BLaER1 (cell line): ENCODE measurements at regions not wholly inside any gene's neighbourhood (a gene's known extent, or its start where the extent isn't known, plus 50 kb on each side); places are given as distances from the start of the nearest gene placed in this dataset.

ENCODE experiments used
- H3K27ac ChIP-seq: shearing (Covaris generic); formaldehyde crosslinking; 2 replicates; pipeline ENCODE4 v1.8.1; 2022
- H3K27me3 ChIP-seq: shearing (Covaris generic); formaldehyde crosslinking; 2 replicates; pipeline ENCODE4 v1.8.1; 2022
- H3K36me3 ChIP-seq: shearing (Covaris generic); formaldehyde crosslinking; 2 replicates; pipeline ENCODE4 v1.8.1; 2022
- H3K4me1 ChIP-seq: shearing (Covaris generic); formaldehyde crosslinking; 2 replicates; pipeline ENCODE4 v1.8.1; 2022
- H3K4me2 ChIP-seq: shearing (Covaris generic); formaldehyde crosslinking; 2 replicates; pipeline ENCODE4 v1.8.1; 2022
- H3K4me3 ChIP-seq: shearing (Covaris generic); formaldehyde crosslinking; 2 replicates; pipeline ENCODE4 v1.8.1; 2022
- H3K9ac ChIP-seq: shearing (Covaris generic); formaldehyde crosslinking; 2 replicates; pipeline ENCODE4 v1.8.1; 2022
- H3K9me3 ChIP-seq: shearing (Covaris generic); formaldehyde crosslinking; 2 replicates; pipeline ENCODE4 v1.8.1; 2022
- H4K20me1 ChIP-seq: shearing (Covaris generic); formaldehyde crosslinking; 2 replicates; pipeline ENCODE4 v1.8.1; 2022
- Cebpa-rat ChIP-seq: shearing (Covaris generic); IDR thresholded peaks from 2 replicates; pipeline ENCODE4 v1.8.1; 2022

- Histone ChIP-seq H3K9me3 (peaks cover 17% of the 10 kb centered on the region), H3K27me3 (no peaks in the 10 kb centered on the region), H3K36me3 (no peaks in the 10 kb centered on the region), H4K20me1 (no peaks in the 10 kb centered on the region), H3K4me1 (peaks cover 53% of the 10 kb centered on the region), H3K9ac (no peak overlapping the region), H3K27ac (peak overlapping the region; percentile 35; the same call in 1 of the 2 replicates), H3K4me3 (no peak overlapping the region), H3K4me2 (peak overlapping the region; percentile 54)
- no peak for TF ChIP-seq Cebpa-rat
Measured at GRCh38 chr16:85415196-85416090, 197.7 kb upstream of the GSE1 start.

GRCh38 chr16:85416228-85417109, 196.7 kb upstream of the GSE1 start:
- Histone ChIP-seq H3K4me3 (no peak overlapping the region), H3K27ac (no peak overlapping the region), H3K4me1 (peaks cover 64% of the 10 kb centered on the region), H3K9me3 (peaks cover 17% of the 10 kb centered on the region), H4K20me1 (no peaks in the 10 kb centered on the region), H3K4me2 (peak overlapping the region; percentile 54), H3K36me3 (no peaks in the 10 kb centered on the region), H3K27me3 (no peaks in the 10 kb centered on the region), H3K9ac (no peak overlapping the region)
- TF ChIP-seq Cebpa-rat = no peak

GRCh38 chr16:85417156-85417860, 195.8 kb upstream of the GSE1 start:
- H4K20me1 ChIP-seq = no peaks in the 10 kb centered on the region
- H3K36me3 ChIP-seq = no peaks in the 10 kb centered on the region
- peaks cover 72% of the 10 kb centered on the region for H3K4me1 ChIP-seq
- 0 out of 2 replicates have a peak overlapping the region, but pooled peaks have one; percentile 0 for H3K9ac ChIP-seq
- H3K4me3 ChIP-seq = no peak overlapping the region
- H3K9me3 ChIP-seq = peaks cover 17% of the 10 kb centered on the region
- H3K27me3 ChIP-seq = no peaks in the 10 kb centered on the region
- no peak for TF ChIP-seq Cebpa-rat
- no peak overlapping the region; the same call in 1 of the 2 replicates for H3K27ac ChIP-seq
- peak overlapping the region; percentile 54 for H3K4me2 ChIP-seq

GRCh38 chr16:85418978-85419491, 194.1 kb upstream of the GSE1 start:
- Histone ChIP-seq H4K20me1 (no peaks in the 10 kb centered on the region), H3K4me2 (peak overlapping the region; percentile 54), H3K9me3 (peaks cover 2% of the 10 kb centered on the region), H3K4me3 (no peak overlapping the region), H3K27me3 (no peaks in the 10 kb centered on the region), H3K4me1 (peaks cover 83% of the 10 kb centered on the region), H3K9ac (no peak overlapping the region), H3K36me3 (no peaks in the 10 kb centered on the region), H3K27ac (0 out of 2 replicates have a peak overlapping the region, but pooled peaks have one; percentile 35)
- TF ChIP-seq Cebpa-rat = no peak

- Histone ChIP-seq H3K4me3 (no peak overlapping the region), H4K20me1 (no peaks in the 10 kb centered on the region), H3K27ac (peak overlapping the region; percentile 16; the same call in 1 of the 2 replicates), H3K4me1 (peaks cover 90% of the 10 kb centered on the region), H3K27me3 (no peaks in the 10 kb centered on the region), H3K9me3 (no peaks in the 10 kb centered on the region), H3K9ac (peak overlapping the region; percentile 55), H3K36me3 (no peaks in the 10 kb centered on the region), H3K4me2 (peak overlapping the region; percentile 54)
- TF ChIP-seq Cebpa-rat = no peak
Measured at GRCh38 chr16:85419503-85420408, 193.4 kb upstream of the GSE1 start.

GRCh38 chr16:85420501-85421337, 192.4 kb upstream of the GSE1 start:
- no peaks in the 10 kb centered on the region for H3K36me3 ChIP-seq
- H4K20me1 ChIP-seq = no peaks in the 10 kb centered on the region
- no peaks in the 10 kb centered on the region for H3K27me3 ChIP-seq
- no peak for TF ChIP-seq Cebpa-rat
- peak overlapping the region; percentile 54 for H3K4me2 ChIP-seq
- H3K27ac ChIP-seq = peak overlapping the region; percentile 16; the same call in 1 of the 2 replicates
- no peak overlapping the region for H3K9ac ChIP-seq
- H3K4me1 ChIP-seq = peaks cover 94% of the 10 kb centered on the region
- H3K9me3 ChIP-seq = no peaks in the 10 kb centered on the region
- no peak overlapping the region for H3K4me3 ChIP-seq

- H3K4me2 ChIP-seq = peak overlapping the region; percentile 54; the same call in 1 of the 2 replicates
- peaks cover 87% of the 10 kb centered on the region for H3K4me1 ChIP-seq
- H3K4me3 ChIP-seq = no peak overlapping the region
- H4K20me1 ChIP-seq = no peaks in the 10 kb centered on the region
- H3K36me3 ChIP-seq = no peaks in the 10 kb centered on the region
- no peaks in the 10 kb centered on the region for H3K9me3 ChIP-seq
- no peak overlapping the region for H3K9ac ChIP-seq
- TF ChIP-seq Cebpa-rat = no peak
- H3K27me3 ChIP-seq = no peaks in the 10 kb centered on the region
- H3K27ac ChIP-seq = no peak overlapping the region
Measured at GRCh38 chr16:85421338-85422195, 191.6 kb upstream of the GSE1 start.
